ENCODE measurements at regions not wholly inside any gene's neighbourhood (a gene's known extent, or its start where the extent isn't known, plus 50 kb on each side); places are given as distances from the start of the nearest gene placed in this dataset.

DNA sequence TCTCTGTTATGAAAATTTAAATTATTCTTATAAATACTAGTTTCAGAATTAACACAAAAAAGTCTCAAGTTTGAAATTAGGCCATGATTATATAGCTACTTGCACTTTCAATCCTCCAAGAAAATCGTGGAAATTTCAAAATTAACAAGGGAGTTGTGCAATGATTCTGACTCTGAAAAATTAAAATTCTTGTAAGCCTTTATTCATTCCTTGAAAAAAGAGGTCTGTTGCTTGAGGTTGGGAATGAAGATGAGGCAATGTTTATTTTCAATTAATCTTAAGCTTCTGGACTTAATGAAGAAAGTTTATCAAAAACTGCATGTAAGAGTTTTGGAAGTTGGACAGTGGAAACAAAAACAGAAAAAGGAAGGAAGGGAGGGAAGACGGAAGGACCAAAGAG is 128.2 kb upstream of the FIBIN start:
- TF ChIP-seq, protein P1, sequence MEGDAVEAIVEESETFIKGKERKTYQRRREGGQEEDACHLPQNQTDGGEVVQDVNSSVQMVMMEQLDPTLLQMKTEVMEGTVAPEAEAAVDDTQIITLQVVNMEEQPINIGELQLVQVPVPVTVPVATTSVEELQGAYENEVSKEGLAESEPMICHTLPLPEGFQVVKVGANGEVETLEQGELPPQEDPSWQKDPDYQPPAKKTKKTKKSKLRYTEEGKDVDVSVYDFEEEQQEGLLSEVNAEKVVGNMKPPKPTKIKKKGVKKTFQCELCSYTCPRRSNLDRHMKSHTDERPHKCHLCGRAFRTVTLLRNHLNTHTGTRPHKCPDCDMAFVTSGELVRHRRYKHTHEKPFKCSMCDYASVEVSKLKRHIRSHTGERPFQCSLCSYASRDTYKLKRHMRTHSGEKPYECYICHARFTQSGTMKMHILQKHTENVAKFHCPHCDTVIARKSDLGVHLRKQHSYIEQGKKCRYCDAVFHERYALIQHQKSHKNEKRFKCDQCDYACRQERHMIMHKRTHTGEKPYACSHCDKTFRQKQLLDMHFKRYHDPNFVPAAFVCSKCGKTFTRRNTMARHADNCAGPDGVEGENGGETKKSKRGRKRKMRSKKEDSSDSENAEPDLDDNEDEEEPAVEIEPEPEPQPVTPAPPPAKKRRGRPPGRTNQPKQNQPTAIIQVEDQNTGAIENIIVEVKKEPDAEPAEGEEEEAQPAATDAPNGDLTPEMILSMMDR (IDR thresholded peaks at IDR 0.05), result no peak
- no peak for TF ChIP-seq POLR2A (IDR thresholded peaks at IDR 0.05)

Measured in Peyer's patch (tissue), 4 donors.